SK-N-SH (cell line): ENCODE measurements at regions not wholly inside any gene's neighbourhood (a gene's known extent, or its start where the extent isn't known, plus 50 kb on each side); places are given as distances from the start of the nearest gene placed in this dataset.

Experiments used
- CTCF ChIA-PET: fragments of 300-600, 350-600 bp; formaldehyde crosslinking; extraction: SDS; loops from one replicate; lab custom pipeline; 2021; lab: Yijun Ruan, JAX
- POLR2A ChIA-PET: fragments of 350-600 bp; sonication (Branson Sonifier 250); formaldehyde crosslinking; extraction: SDS; loops from one replicate; lab custom pipeline; 2020; ENCODE audit warnings: antibody characterized with exemption, inconsistent platforms; lab: Yijun Ruan, JAX
- DNase-seq: peaks from one replicate; pipeline ENCODE4 v3.0.0; 2012
- H2AFZ ChIP-seq: fragments of 200-600 bp; sonication (generic); 2 replicates; pipeline ENCODE4 v1.8.1; 2016; ENCODE audit warnings: antibody characterized with exemption, mild to moderate bottlenecking, low read depth
- H3F3A ChIP-seq: fragments of 200-600 bp; sonication (generic); replicated peaks from 2 replicates; pipeline ENCODE3; 2016; ENCODE audit warnings: antibody characterized with exemption, mild to moderate bottlenecking; ENCODE audit not compliant: insufficient read depth
- H3K27ac ChIP-seq, 2 experiments: fragments of 200-500 bp in 1 of 2; fragments of 200-600 bp in 1 of 2; sonication (Bioruptor generic) in 1 of 2; sonication (generic), shearing (Covaris generic) in 1 of 2; 2 replicates each; pipeline versions ENCODE4 v1.5.1 to v1.6.1; 2014 to 2016; ENCODE audit warnings: low read depth in 2 of 2, inconsistent platforms in 1 of 2, low read length in 1 of 2, mild to moderate bottlenecking in 1 of 2, mixed read lengths in 1 of 2
- H3K27me3 ChIP-seq: fragments of 200-600 bp; sonication (generic), shearing (Covaris generic); 2 replicates; pipeline ENCODE4 v1.6.1; 2016; ENCODE audit warnings: mixed run types; ENCODE audit not compliant: insufficient read depth
- H3K36me3 ChIP-seq, 2 experiments: fragments of 200-500 bp in 1 of 2; fragments of 200-600 bp in 1 of 2; sonication (Bioruptor generic) in 1 of 2; sonication (generic) in 1 of 2; replicated peaks in 1 of 2; 2 replicates each; pipeline versions ENCODE3 to v1.5.1; 2014 to 2016; ENCODE audit warnings: low read length in 1 of 2, mild to moderate bottlenecking in 1 of 2; ENCODE audit not compliant: insufficient read depth in 2 of 2, control insufficient read depth in 1 of 2
- H3K4me1 ChIP-seq, 2 experiments: fragments of 200-500 bp in 1 of 2; fragments of 200-600 bp in 1 of 2; sonication (Bioruptor generic) in 1 of 2; sonication (generic), shearing (Covaris generic) in 1 of 2; 2 replicates each; pipeline versions ENCODE4 v1.5.1 to v1.6.1; 2014 to 2016; ENCODE audit warnings: low read depth in 1 of 2, low read length in 1 of 2, mixed run types in 1 of 2; ENCODE audit not compliant: insufficient read depth in 2 of 2, control insufficient read depth in 1 of 2
- H3K4me2 ChIP-seq: fragments of 200-600 bp; sonication (generic), shearing (Covaris generic); 2 replicates; pipeline ENCODE4 v1.6.1; 2017; ENCODE audit warnings: mixed run types
- H3K4me3 ChIP-seq, 2 experiments: fragments of 200-500 bp in 1 of 2; fragments of 200-600 bp in 1 of 2; sonication (Bioruptor generic) in 1 of 2; sonication (generic), shearing (Covaris generic) in 1 of 2; 2 replicates each; pipeline versions ENCODE4 v1.5.1 to v1.8.1; 2014 to 2016; ENCODE audit warnings: low read depth in 2 of 2, inconsistent platforms in 1 of 2, low read length in 1 of 2, mild to moderate bottlenecking in 1 of 2, mixed read lengths in 1 of 2, moderate library complexity in 1 of 2
- H3K79me2 ChIP-seq: fragments of 200-600 bp; sonication (generic); 2 replicates; pipeline ENCODE4 v1.8.1; 2017; ENCODE audit warnings: mild to moderate bottlenecking; ENCODE audit not compliant: insufficient read depth
- H3K9ac ChIP-seq: fragments of 200-600 bp; sonication (generic); 2 replicates; pipeline ENCODE4 v1.6.1; 2017; ENCODE audit warnings: mixed run types
- H3K9me2 ChIP-seq: fragments of 200-600 bp; sonication (generic); 2 replicates; pipeline ENCODE4 v1.6.1; 2017; ENCODE audit warnings: mixed run types
- H3K9me3 ChIP-seq: fragments of 200-600 bp; sonication (generic); 2 replicates; pipeline ENCODE4 v1.6.1; 2017; ENCODE audit warnings: mixed run types, mild to moderate bottlenecking, moderate library complexity
- H4K20me1 ChIP-seq: fragments of 200-600 bp; sonication (generic); 2 replicates; pipeline ENCODE4 v1.6.1; 2017; ENCODE audit warnings: mild to moderate bottlenecking, mixed run types; ENCODE audit not compliant: insufficient read depth
- CHD2 ChIP-seq: fragments of 150-350 bp; IDR thresholded peaks from 2 replicates; pipeline ENCODE4 v1.6.1; 2018; ENCODE audit warnings: low read length; ENCODE audit not compliant: partially characterized antibody
- ELF1 ChIP-seq: IDR thresholded peaks from 2 replicates; pipeline ENCODE4 v1.4.0; 2012
- EZH2phosphoT487 ChIP-seq: fragments of 200-600 bp; sonication (generic); IDR thresholded peaks from 2 replicates; pipeline ENCODE4 v1.6.1; 2017; ENCODE audit warnings: low read depth, mixed run types, mild to moderate bottlenecking, antibody characterized with exemption, moderate library complexity, borderline replicate concordance
- FOXJ3 ChIP-seq: sonication (generic); formaldehyde crosslinking; IDR thresholded peaks from 2 replicates; pipeline ENCODE4 v1.5.1; 2020; ENCODE audit warnings: mild to moderate bottlenecking, missing genetic modification reagents
- FOXM1 ChIP-seq: IDR thresholded peaks from 2 replicates; pipeline ENCODE4 v1.4.0; 2012; ENCODE audit warnings: low read depth, mild to moderate bottlenecking
- JUND ChIP-seq: IDR thresholded peaks from 2 replicates; pipeline ENCODE4 v1.4.0; 2012
- MEF2A ChIP-seq: IDR thresholded peaks from 2 replicates; pipeline ENCODE4 v1.4.0; 2012; ENCODE audit warnings: low read depth, borderline replicate concordance
- NFIC ChIP-seq: IDR thresholded peaks from 2 replicates; pipeline ENCODE4 v1.4.0; 2012; ENCODE audit warnings: borderline replicate concordance
- POLR2AphosphoS5 ChIP-seq: IDR thresholded peaks from 2 replicates; pipeline ENCODE4 v1.6.1; 2012; ENCODE audit warnings: low read depth, low read length
- RCOR1 ChIP-seq: fragments of 150-350 bp; IDR thresholded peaks from 2 replicates; pipeline ENCODE4 v1.6.1; 2017; ENCODE audit warnings: antibody characterized with exemption, low read length
- SIN3A ChIP-seq: IDR thresholded peaks from 2 replicates; pipeline ENCODE4 v1.6.1; 2012; ENCODE audit warnings: low read depth, mild to moderate bottlenecking, low read length, moderate library complexity, borderline replicate concordance
- SMC3 ChIP-seq: IDR thresholded peaks from 2 replicates; pipeline ENCODE4 v1.6.1; 2012; ENCODE audit warnings: low read depth, low read length, improper control_type of control experiment
- TEAD4 ChIP-seq: IDR thresholded peaks from 2 replicates; pipeline ENCODE4 v1.4.0; 2012; ENCODE audit warnings: mild to moderate bottlenecking, borderline replicate concordance; ENCODE audit not compliant: insufficient read depth
- WGBS: methylation state at CpG from one replicate; pipeline ENCODE4 v1.1.6; 2017; ENCODE audit warnings: low lambda C conversion rate; 5-methylcytosine and 5-hydroxymethylcytosine counted together
- TF ChIP-seq, protein P1 (sequence below): IDR thresholded peaks from 2 replicates; pipeline ENCODE4 v1.4.0; 2012; ENCODE audit warnings: low read depth, borderline replicate concordance
- TF ChIP-seq, protein P2 (sequence below): IDR thresholded peaks from 2 replicates; pipeline ENCODE4 v1.4.0; 2012; ENCODE audit warnings: low read depth
- TF ChIP-seq, protein P3 (sequence below): IDR thresholded peaks from 2 replicates; pipeline ENCODE4 v1.6.1; 2012; ENCODE audit warnings: mild to moderate bottlenecking, low read depth, low read length, moderate library complexity
- TF ChIP-seq, protein P4 (sequence below): fragments of 150-350 bp; IDR thresholded peaks from 2 replicates; pipeline ENCODE4 v1.6.1; 2016; ENCODE audit warnings: mild to moderate bottlenecking, low read depth, low read length

DNA sequence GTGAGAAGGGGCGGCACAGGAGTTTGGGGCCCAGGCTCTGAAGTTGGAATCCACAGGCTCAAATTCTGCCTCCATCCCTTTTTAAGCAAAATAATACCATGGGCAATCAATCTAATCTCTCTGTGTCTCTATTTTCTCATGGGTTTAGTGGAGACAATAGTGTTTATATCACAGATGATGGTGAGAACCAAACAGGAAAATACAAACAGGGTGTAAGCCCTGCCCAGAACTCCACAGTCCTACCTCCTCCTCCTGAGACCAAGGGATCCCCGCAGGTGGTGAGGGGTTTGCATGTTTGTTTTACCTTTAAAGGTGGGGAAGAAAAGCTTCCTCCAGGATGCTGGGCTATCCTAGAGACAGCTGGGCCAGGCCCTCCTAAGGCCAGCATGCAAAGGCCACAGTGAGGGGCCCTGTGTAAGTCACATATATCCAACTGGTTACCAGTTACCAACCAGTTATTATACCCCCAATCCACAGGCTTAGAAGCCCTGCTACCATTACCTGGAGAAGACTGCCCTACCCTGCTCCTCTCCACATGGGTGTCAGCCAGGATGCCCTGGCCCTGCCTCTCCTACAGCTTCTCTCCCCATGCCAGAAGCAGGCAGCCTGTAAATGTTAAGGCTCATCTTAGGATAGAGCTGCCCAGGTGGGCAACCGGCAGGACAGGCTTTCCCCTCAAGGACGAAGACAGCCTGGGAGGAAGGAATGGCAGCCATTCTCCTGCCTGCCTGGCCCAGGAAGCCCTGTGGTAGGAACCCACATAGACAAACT is 658.4 kb downstream of the UQCRFS1 start:
- ChIA-PET POLR2A (no interaction called here), CTCF (no interaction called here)
- Histone ChIP-seq H3K4me1 (no peaks in the 10 kb centered on the region), H3K9me2 (no peaks in the 10 kb centered on the region), H3F3A (no peaks in the 10 kb centered on the region), H2AFZ (no peak overlapping the region), H3K36me3 (no peaks in the 10 kb centered on the region), H3K9me3 (no peaks in the 10 kb centered on the region), H3K4me2 (no peak overlapping the region), H3K4me3 (no peak overlapping the region)
- no peak for DNase-seq
- 11% methylated on average over 4 of the region's 4 CpGs for WGBS
- TF ChIP-seq FOXJ3 (CRISPR knock-in tag) (no peak), EZH2phosphoT487 (no peak), SIN3A (no peak), RCOR1 (no peak), FOXM1 (no peak), SMC3 (no peak), TEAD4 (no peak), CHD2 (no peak), ELF1 (no peak), JUND (no peak), MEF2A (no peak), NFIC (no peak), POLR2AphosphoS5 (no peak)
- TF ChIP-seq, protein P1, sequence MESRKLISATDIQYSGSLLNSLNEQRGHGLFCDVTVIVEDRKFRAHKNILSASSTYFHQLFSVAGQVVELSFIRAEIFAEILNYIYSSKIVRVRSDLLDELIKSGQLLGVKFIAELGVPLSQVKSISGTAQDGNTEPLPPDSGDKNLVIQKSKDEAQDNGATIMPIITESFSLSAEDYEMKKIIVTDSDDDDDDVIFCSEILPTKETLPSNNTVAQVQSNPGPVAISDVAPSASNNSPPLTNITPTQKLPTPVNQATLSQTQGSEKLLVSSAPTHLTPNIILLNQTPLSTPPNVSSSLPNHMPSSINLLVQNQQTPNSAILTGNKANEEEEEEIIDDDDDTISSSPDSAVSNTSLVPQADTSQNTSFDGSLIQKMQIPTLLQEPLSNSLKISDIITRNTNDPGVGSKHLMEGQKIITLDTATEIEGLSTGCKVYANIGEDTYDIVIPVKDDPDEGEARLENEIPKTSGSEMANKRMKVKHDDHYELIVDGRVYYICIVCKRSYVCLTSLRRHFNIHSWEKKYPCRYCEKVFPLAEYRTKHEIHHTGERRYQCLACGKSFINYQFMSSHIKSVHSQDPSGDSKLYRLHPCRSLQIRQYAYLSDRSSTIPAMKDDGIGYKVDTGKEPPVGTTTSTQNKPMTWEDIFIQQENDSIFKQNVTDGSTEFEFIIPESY, result no peak
- TF ChIP-seq, protein P2, sequence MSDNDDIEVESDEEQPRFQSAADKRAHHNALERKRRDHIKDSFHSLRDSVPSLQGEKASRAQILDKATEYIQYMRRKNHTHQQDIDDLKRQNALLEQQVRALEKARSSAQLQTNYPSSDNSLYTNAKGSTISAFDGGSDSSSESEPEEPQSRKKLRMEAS, result no peak
- TF ChIP-seq, protein P3, sequence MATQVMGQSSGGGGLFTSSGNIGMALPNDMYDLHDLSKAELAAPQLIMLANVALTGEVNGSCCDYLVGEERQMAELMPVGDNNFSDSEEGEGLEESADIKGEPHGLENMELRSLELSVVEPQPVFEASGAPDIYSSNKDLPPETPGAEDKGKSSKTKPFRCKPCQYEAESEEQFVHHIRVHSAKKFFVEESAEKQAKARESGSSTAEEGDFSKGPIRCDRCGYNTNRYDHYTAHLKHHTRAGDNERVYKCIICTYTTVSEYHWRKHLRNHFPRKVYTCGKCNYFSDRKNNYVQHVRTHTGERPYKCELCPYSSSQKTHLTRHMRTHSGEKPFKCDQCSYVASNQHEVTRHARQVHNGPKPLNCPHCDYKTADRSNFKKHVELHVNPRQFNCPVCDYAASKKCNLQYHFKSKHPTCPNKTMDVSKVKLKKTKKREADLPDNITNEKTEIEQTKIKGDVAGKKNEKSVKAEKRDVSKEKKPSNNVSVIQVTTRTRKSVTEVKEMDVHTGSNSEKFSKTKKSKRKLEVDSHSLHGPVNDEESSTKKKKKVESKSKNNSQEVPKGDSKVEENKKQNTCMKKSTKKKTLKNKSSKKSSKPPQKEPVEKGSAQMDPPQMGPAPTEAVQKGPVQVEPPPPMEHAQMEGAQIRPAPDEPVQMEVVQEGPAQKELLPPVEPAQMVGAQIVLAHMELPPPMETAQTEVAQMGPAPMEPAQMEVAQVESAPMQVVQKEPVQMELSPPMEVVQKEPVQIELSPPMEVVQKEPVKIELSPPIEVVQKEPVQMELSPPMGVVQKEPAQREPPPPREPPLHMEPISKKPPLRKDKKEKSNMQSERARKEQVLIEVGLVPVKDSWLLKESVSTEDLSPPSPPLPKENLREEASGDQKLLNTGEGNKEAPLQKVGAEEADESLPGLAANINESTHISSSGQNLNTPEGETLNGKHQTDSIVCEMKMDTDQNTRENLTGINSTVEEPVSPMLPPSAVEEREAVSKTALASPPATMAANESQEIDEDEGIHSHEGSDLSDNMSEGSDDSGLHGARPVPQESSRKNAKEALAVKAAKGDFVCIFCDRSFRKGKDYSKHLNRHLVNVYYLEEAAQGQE, result no peak
- TF ChIP-seq, protein P4, sequence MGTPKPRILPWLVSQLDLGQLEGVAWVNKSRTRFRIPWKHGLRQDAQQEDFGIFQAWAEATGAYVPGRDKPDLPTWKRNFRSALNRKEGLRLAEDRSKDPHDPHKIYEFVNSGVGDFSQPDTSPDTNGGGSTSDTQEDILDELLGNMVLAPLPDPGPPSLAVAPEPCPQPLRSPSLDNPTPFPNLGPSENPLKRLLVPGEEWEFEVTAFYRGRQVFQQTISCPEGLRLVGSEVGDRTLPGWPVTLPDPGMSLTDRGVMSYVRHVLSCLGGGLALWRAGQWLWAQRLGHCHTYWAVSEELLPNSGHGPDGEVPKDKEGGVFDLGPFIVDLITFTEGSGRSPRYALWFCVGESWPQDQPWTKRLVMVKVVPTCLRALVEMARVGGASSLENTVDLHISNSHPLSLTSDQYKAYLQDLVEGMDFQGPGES, result no peak
- TF ChIP-seq, all 33 proteins: peak for 0
- no peaks in the 10 kb centered on the region for H3K79me2 ChIP-seq
- no peaks in the 10 kb centered on the region for H4K20me1 ChIP-seq
- H3K27me3 ChIP-seq, result no peaks in the 10 kb centered on the region; the same call in 1 of the 2 replicates
- no peak overlapping the region for H3K27ac ChIP-seq
- no peak overlapping the region for H3K9ac ChIP-seq
